Keratinocyte (primary cell): ENCODE measurements at regions not wholly inside any gene's neighbourhood (a gene's known extent, or its start where the extent isn't known, plus 50 kb on each side); places are given as distances from the start of the nearest gene placed in this dataset.

Experiments
- DNase-seq: peaks from one replicate; pipeline ENCODE4 v3.0.0-alpha.2; 2011; ENCODE audit warnings: low read depth, missing footprints, low spot score
- FAIRE-seq: peaks from 2 replicates; lab custom pipeline; 2011; peaks lifted over from hg19 to GRCh38; lab: Jason Lieb, UNC
- H2AFZ ChIP-seq: 2 replicates; pipeline ENCODE4 v1.6.0; 2012; ENCODE audit warnings: low read length, control low read depth, inconsistent platforms; ENCODE audit not compliant: control insufficient read depth
- H3K27ac ChIP-seq: 2 replicates; pipeline ENCODE4 v1.5.1; 2011; ENCODE audit warnings: low read length; ENCODE audit not compliant: control insufficient read depth, insufficient read depth
- H3K27me3 ChIP-seq: 3 replicates; pipeline ENCODE4 v1.6.0; 2011; ENCODE audit warnings: low read length; ENCODE audit not compliant: control insufficient read depth, insufficient read depth; ENCODE audit errors: extremely low read depth
- H3K36me3 ChIP-seq, 2 experiments: 2 replicates in 1 of 2; 3 replicates in 1 of 2; pipeline ENCODE4 v1.5.1; 2011; ENCODE audit warnings: low read length in 2 of 2, mild to moderate bottlenecking in 1 of 2; ENCODE audit not compliant: control insufficient read depth in 2 of 2, insufficient read depth in 2 of 2; ENCODE audit errors: extremely low read depth in 1 of 2
- H3K4me1 ChIP-seq: 3 replicates; pipeline ENCODE4 v1.5.1; 2011; ENCODE audit warnings: low read length; ENCODE audit not compliant: control insufficient read depth, insufficient read depth; ENCODE audit errors: extremely low read depth
- H3K4me2 ChIP-seq: 3 replicates; pipeline ENCODE4 v1.6.0; 2011; ENCODE audit warnings: low read depth, low read length; ENCODE audit not compliant: control insufficient read depth, insufficient read depth; ENCODE audit errors: extremely low read depth
- H3K4me3 ChIP-seq, 3 experiments: fragments of 200-600 bp in 1 of 3; sonication (generic) in 1 of 3; 2 replicates in 2 of 3; 3 replicates in 1 of 3; pipeline ENCODE4 v1.5.1; 2011 to 2016; ENCODE audit warnings: low read length in 3 of 3, mild to moderate bottlenecking in 3 of 3, control low read depth in 2 of 3, inconsistent platforms in 1 of 3, low read depth in 1 of 3, mixed read lengths in 1 of 3, mixed run types in 1 of 3, moderate library complexity in 1 of 3; ENCODE audit not compliant: control insufficient read depth in 2 of 3, insufficient read depth in 2 of 3; ENCODE audit errors: extremely low read depth in 1 of 3
- H3K79me2 ChIP-seq: 2 replicates; pipeline ENCODE4 v1.6.0; 2012; ENCODE audit warnings: low read length; ENCODE audit not compliant: control insufficient read depth, insufficient read depth
- H3K9ac ChIP-seq: 3 replicates; pipeline ENCODE4 v1.6.0; 2011; ENCODE audit warnings: low read length; ENCODE audit not compliant: control insufficient read depth, insufficient read depth; ENCODE audit errors: extremely low read depth
- H3K9me1 ChIP-seq: 3 replicates; pipeline ENCODE4 v1.6.0; 2011; ENCODE audit warnings: low read length; ENCODE audit not compliant: control insufficient read depth, insufficient read depth; ENCODE audit errors: extremely low read depth
- H3K9me3 ChIP-seq: 2 replicates; pipeline ENCODE4 v1.5.1; 2012; ENCODE audit warnings: low read depth, low read length; ENCODE audit not compliant: control insufficient read depth
- H4K20me1 ChIP-seq: 3 replicates; pipeline ENCODE4 v1.6.0; 2011; ENCODE audit warnings: low read length; ENCODE audit not compliant: control insufficient read depth, insufficient read depth; ENCODE audit errors: extremely low read depth
- CTCF ChIP-seq, 3 experiments: IDR thresholded peaks in 1 of 3; conservative IDR thresholded peaks in 1 of 3; optimal IDR thresholded peaks in 1 of 3; 2 replicates in 2 of 3; 3 replicates in 1 of 3; pipeline versions ENCODE3 to v1.5.1; 2011; ENCODE audit warnings: low read length in 3 of 3, mild to moderate bottlenecking in 3 of 3, moderate library complexity in 2 of 3, control low read depth in 1 of 3, inconsistent platforms in 1 of 3; ENCODE audit not compliant: insufficient read depth in 2 of 3; ENCODE audit errors: extremely low read depth in 1 of 3
- EZH2 ChIP-seq: IDR thresholded peaks from one replicate; pipeline ENCODE4 v1.6.1; 2012; ENCODE audit warnings: inconsistent platforms, mild to moderate bottlenecking, low read length, moderate library complexity
- dilution Hi-C: fragments of 300-500 bp; cut with MboI; formaldehyde crosslinking; loops from one replicate; pipeline ENCODE4 v1.7.0; 2020; ENCODE audit warnings: low sequenced_read_pairs; ENCODE audit not compliant: extremely low pct_ligation_motif_present

GRCh38 chr2:23131066-23131575, 253.9 kb upstream of the KLHL29 start:
- no peak overlapping the region for H2AFZ ChIP-seq
- FAIRE-seq (no peak), DNase-seq (no peak)
- H3K27me3 ChIP-seq, result no peaks in the 10 kb centered on the region
- no peak for TF ChIP-seq EZH2
- no peak for TF ChIP-seq CTCF (optimal IDR thresholded peaks at IDR 0.05 in 1 of 3, IDR thresholded peaks at IDR 0.05 in 1 of 3, conservative IDR thresholded peaks at IDR 0.05 in 1 of 3; ENCODE audit: extremely low read depth in 1 of 3, insufficient read depth in 2 of 3, low read length in 3 of 3)
- H3K9me1 ChIP-seq, result no peaks in the 10 kb centered on the region
- no peaks in the 10 kb centered on the region for H3K4me1 ChIP-seq
- no peak overlapping the region for H3K4me2 ChIP-seq
- no peaks in the 10 kb centered on the region for H4K20me1 ChIP-seq
- H3K27ac ChIP-seq, result no peak overlapping the region
- H3K9ac ChIP-seq, result no peak overlapping the region
- dilution Hi-C loops, result no loop called here
- H3K79me2 ChIP-seq, result no peaks in the 10 kb centered on the region
- H3K9me3 ChIP-seq, result no peaks in the 10 kb centered on the region
- no peaks in the 10 kb centered on the region for H3K36me3 ChIP-seq
- H3K4me3 ChIP-seq, result no peak overlapping the region

GRCh38 chr2:23132000-23132399, 253.0 kb upstream of the KLHL29 start:
- no peak overlapping the region for H3K4me3 ChIP-seq
- no peak overlapping the region for H3K9ac ChIP-seq
- no peaks in the 10 kb centered on the region for H3K9me1 ChIP-seq
- no peaks in the 10 kb centered on the region for H3K9me3 ChIP-seq
- FAIRE-seq (no peak), DNase-seq (no peak)
- H3K36me3 ChIP-seq, result no peaks in the 10 kb centered on the region
- no peaks in the 10 kb centered on the region for H3K79me2 ChIP-seq
- no peak overlapping the region for H3K4me2 ChIP-seq
- no peaks in the 10 kb centered on the region for H3K4me1 ChIP-seq
- H2AFZ ChIP-seq, result no peak overlapping the region
- H4K20me1 ChIP-seq, result no peaks in the 10 kb centered on the region
- TF ChIP-seq CTCF (optimal IDR thresholded peaks at IDR 0.05 in 1 of 3, IDR thresholded peaks at IDR 0.05 in 1 of 3, conservative IDR thresholded peaks at IDR 0.05 in 1 of 3; ENCODE audit: extremely low read depth in 1 of 3, insufficient read depth in 2 of 3, low read length in 3 of 3), result no peak
- TF ChIP-seq EZH2, result no peak
- dilution Hi-C loops, result no loop called here
- no peaks in the 10 kb centered on the region for H3K27me3 ChIP-seq
- no peak overlapping the region for H3K27ac ChIP-seq
